HG03025 (cell line): ENCODE measurements at regions not wholly inside any gene's neighbourhood (a gene's known extent, or its start where the extent isn't known, plus 50 kb on each side); places are given as distances from the start of the nearest gene placed in this dataset.

ENCODE experiments used
- ATAC-seq: cut with Tn5 transposase; IDR thresholded peaks from one replicate; pipeline ENCODE4 v1.9.1; 2021; ENCODE audit warnings: mild to moderate bottlenecking, moderate library complexity; ENCODE audit not compliant: unreplicated experiment, low FRiP score

GRCh38 chr18:39647627-39648534 is 2082.3 kb upstream of the CELF4 start:
- ATAC-seq = no peak

DNA sequence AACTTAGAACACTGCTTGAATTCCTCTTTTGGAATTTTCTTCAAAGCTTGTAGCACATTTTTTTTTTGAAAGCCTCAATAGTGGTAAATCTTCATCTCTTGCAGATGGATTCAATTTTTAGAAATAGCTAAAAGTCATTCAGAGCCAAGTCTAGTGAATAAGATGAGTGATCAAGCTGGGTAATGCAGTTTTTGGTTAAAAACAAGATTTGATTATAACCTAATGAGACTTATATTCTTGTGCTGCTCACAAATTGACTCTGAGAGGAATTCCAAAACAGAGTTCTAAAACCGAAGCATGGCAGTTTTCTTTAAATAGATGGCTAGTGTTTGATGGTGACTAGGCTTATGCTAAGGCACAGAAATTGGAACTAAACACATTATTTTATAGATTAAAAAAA is 2072.6 kb upstream of the CELF4 start:
- ATAC-seq = no peak

GRCh38 chr18:39636931-39637330 is 2071.3 kb upstream of the CELF4 start:
- no peak for ATAC-seq

GRCh38 chr18:39635966-39636365 is 2070.4 kb upstream of the CELF4 start:
- ATAC-seq = no peak

DNA sequence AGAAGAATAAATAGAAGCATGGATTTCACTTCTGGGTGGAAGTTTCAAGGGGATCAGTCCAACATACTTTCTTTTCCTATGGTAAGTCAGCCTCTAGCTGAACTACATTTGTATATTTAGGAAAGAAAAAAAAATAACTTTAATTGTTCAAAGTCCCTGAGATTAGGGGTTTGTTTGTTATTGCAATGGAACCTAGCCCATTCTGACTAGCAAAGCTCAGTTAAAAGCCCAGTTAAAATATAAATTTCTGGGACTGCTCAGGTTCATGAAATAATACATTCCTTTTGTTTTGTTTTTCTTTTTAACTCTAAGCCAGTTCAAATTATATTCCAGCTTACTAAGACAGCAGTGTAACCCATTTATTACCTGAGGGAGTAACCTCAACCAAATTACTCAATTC is 2069.6 kb upstream of the CELF4 start:
- no peak for ATAC-seq

GRCh38 chr18:39627936-39628335 is 2062.3 kb upstream of the CELF4 start:
- no peak for ATAC-seq

DNA sequence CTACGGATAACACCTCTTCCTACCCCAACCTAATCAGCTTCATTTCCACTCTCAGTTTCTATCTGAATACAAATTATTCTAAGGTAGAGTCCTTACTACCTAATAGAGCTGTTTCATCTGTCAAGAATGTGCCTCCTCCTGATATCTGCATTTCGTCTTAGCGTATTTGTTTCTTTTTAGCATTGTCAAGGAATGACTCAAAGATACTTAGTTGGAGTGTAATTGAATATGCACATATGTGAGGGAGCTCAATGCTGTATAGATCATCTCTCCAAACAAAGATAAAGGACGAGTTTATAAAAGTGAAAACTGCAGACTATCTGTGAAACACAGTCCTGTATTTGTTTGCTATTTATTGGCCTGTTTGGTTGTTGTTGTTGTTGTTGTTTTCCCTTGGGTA is 2059.4 kb upstream of the CELF4 start:
- no peak for ATAC-seq

- ATAC-seq = no peak
Observed at GRCh38 chr18:39622431-39622830, 2056.8 kb upstream of the CELF4 start.

DNA sequence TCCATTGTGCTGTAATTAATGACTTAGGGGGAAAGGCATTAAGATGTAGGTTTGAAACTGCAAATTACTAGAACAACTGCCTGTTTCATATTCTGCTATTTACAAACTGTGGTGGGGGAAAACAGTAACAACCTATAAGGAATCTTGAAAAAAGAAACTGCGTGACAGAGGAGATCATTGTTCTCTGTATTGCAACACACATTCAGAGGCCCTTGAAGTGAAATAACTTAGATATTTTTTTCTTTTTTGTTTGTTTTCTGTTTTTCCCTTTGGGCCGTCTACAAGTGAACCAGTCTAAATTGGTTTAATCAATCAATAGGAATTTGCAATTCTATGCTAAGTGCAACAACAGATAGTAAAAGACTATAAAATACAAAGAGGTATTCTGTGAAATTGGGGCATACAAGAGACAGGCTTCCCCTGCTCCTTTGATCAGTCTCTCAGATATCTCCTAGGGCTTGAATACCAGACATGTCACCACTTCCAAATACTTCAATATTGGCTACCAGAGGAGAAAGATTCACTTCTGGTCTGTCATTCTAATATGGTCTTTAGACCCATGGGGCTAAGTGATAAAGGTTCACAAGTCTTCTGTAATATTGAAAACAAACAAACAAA is 2055.1 kb upstream of the CELF4 start:
- ATAC-seq = no peak

GRCh38 chr18:39618265-39619003 is 2052.8 kb upstream of the CELF4 start:
- ATAC-seq = no peak

- ATAC-seq = no peak
Observed at GRCh38 chr18:39611381-39612100, 2045.9 kb upstream of the CELF4 start.

- no peak for ATAC-seq
Observed at GRCh38 chr18:39607034-39607433, 2041.4 kb upstream of the CELF4 start.

DNA sequence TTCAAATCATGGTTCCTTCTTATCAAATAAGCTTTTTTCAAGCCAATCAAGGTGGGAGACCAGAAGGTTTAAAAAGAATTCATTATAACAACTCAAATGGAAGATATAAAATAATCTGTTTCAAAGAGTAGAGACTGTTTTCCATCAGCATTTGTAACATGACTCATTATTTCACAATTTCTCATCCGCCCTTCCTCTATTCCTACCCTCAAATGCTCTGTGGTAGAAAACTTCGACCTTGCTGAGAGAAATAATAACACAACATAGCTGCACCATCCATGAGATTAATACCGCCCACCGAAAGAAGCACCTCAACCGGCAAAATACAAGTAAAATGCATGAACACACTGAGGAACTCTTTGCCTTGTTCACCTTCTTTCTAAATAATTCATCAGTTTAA is 2039.2 kb upstream of the CELF4 start:
- no peak for ATAC-seq

DNA sequence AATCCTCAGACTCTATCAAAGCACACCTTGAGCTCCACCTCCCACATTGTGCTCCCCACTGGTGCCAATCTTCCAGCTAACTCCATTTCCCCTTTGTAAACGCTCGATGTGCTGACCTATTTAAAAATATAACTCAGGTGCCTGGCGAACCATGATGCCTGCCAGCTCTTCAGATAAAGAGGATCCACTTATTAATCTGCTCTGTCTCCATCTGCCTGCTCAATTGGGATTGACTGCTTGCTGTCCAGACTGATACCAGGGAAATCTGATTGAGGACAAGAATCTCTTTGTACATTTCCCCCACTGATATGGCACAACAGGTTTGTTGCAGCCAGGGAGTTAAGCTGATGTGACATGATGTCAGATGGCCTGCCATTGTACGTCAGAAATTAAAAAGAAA is 2036.5 kb upstream of the CELF4 start:
- ATAC-seq = no peak

GRCh38 chr18:39600894-39601293 is 2035.3 kb upstream of the CELF4 start:
- no peak for ATAC-seq

DNA sequence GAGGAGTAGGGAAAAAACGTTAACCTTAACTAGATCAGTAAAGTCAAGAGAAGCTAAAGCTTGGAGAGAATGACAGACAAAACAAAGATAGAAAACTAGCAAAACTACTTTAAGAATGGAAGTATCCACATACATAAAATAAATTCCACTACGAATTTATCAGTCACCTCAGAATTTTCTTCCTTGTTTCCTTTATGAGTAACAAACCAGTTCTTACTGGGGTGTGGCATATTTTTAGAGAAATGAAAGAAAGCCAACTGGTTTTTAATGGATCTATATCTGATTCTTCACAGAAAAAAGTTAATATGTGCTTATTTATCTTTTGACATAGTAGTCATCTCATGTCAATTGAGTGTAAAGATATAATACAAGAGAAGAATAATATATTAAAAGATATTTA is 2033.7 kb upstream of the CELF4 start:
- ATAC-seq = no peak

GRCh38 chr18:39596891-39597290 is 2031.3 kb upstream of the CELF4 start:
- ATAC-seq = no peak

DNA sequence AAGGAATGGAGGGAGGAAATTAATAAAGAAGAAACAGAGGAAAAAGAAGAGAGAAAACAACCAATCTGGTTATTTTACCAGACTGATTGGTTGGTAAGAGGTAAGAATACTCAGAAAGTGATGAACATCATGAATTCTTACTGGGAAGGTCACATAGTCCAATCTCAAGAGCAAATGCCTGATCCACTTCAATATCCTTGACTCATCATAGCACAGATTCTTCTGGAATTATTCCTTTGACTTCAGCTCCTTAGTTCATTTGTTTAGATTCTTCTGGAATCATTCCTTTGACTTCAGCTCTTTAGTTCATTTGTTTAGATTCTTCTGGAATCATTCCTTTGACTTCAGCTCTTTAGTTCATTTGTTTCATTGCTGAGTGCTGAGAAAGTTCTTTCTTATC is 2030.6 kb upstream of the CELF4 start:
- ATAC-seq = no peak

DNA sequence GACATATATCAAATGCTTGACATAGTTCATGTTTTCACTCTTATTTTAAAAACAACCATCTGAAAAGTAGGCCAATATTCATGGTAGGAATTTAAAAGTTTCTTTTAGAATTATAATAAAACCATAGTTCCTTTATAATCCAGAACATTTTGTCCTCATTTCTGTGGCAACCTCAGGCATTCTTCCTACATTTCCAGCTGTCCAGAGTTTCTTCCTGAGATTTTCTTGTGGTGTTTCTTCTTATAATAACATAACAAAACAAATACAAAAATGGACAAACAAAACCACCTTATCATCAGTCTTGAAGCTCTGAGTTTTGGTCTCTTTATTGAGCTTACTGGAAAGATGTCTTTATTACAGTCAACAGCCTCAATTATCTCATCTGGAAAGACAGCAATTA is 2028.6 kb upstream of the CELF4 start:
- no peak for ATAC-seq

DNA sequence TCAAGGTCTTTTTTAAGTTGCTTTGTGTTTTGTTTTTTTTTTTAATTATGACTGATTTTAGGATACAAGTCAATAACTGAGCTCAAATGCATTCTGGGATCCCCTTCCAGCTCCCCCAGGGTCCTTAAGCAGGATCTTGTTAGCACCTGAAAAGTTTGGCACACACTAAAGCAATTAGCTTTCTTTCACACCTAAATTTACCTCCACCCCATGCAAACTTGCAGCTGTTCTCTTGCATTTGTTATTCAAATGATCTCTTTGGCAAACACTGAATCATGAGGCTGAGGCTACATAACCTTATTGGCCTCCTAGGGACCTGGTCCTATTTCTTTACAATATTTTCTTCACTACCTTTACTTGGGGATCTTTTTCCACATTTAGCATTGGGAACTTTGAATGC is 2026.1 kb upstream of the CELF4 start:
- ATAC-seq = no peak

DNA sequence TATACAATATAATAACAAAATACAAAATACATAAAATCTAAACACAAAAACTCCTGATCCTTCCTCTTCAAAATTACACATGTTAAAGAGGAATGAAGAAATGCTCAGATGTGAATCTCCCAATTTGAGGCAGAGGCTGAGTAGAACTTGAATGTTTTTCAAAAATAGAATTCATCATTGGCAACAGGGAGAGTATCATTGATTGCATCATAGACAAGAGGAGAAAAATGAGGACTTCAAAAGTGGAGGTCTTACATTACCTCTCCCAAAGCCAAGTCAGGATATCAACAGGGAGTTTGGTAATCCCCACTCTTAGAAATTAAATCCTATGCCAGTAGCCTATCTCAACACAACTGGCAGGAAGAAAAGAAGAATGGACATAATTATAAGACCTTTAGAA is 2023.9 kb upstream of the CELF4 start:
- ATAC-seq = no peak
